Astrocyte (in vitro differentiated cells and primary cell): ENCODE measurements at regions not wholly inside any gene's neighbourhood (a gene's known extent, or its start where the extent isn't known, plus 50 kb on each side); places are given as distances from the start of the nearest gene placed in this dataset.

Source experiments
- EZH2 ChIP-seq: IDR thresholded peaks from 2 replicates; pipeline ENCODE4 v1.6.1; 2012; ENCODE audit warnings: mild to moderate bottlenecking, low read length, inconsistent platforms; ENCODE audit not compliant: insufficient read depth
- TF ChIP-seq, protein P1 (sequence below): IDR thresholded peaks from 2 replicates; pipeline ENCODE4 v1.5.1; 2011; ENCODE audit warnings: low read depth, mild to moderate bottlenecking, inconsistent platforms, low read length, moderate library complexity; ENCODE audit not compliant: insufficient read depth

DNA sequence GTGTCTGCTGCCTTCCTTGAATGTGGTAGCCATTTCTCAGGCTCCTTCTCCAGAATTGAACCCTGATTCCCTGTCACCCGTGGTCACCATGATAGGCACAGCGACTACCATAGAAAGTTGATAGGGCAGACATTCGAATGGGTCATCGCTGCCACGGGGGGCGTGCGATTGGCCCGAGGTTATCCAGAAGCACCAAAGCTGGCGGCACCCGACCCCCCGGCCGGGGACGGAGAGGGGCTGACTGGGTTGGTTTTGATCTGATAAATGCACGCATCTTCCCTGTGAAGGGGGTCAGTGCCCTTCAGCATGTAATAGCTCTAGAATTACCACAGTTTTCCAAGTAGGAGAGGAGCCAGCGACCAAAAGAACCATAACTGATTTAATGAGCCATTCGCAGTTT is 94.0 kb upstream of the ANKRD30BL start:
- TF ChIP-seq, protein P1, sequence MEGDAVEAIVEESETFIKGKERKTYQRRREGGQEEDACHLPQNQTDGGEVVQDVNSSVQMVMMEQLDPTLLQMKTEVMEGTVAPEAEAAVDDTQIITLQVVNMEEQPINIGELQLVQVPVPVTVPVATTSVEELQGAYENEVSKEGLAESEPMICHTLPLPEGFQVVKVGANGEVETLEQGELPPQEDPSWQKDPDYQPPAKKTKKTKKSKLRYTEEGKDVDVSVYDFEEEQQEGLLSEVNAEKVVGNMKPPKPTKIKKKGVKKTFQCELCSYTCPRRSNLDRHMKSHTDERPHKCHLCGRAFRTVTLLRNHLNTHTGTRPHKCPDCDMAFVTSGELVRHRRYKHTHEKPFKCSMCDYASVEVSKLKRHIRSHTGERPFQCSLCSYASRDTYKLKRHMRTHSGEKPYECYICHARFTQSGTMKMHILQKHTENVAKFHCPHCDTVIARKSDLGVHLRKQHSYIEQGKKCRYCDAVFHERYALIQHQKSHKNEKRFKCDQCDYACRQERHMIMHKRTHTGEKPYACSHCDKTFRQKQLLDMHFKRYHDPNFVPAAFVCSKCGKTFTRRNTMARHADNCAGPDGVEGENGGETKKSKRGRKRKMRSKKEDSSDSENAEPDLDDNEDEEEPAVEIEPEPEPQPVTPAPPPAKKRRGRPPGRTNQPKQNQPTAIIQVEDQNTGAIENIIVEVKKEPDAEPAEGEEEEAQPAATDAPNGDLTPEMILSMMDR = no peak
- no peak for TF ChIP-seq EZH2
